H1 (cell line): ENCODE measurements at regions not wholly inside any gene's neighbourhood (a gene's known extent, or its start where the extent isn't known, plus 50 kb on each side); places are given as distances from the start of the nearest gene placed in this dataset.
"Not testable (repeated sequence)": the region's sequence is repeated elsewhere in the genome, so short reads cannot be mapped to it uniquely, and the experiment has no call there.

Source experiments
- FOSL1 ChIP-seq: IDR thresholded peaks from 2 replicates; pipeline ENCODE4 v1.6.1; 2011; ENCODE audit warnings: mild to moderate bottlenecking, low read depth, low read length, moderate library complexity; ENCODE audit not compliant: insufficient read depth
- TAF1 ChIP-seq: IDR thresholded peaks from 2 replicates; pipeline ENCODE4 v1.6.1; 2011; ENCODE audit warnings: mild to moderate bottlenecking, low read depth, low read length
- TF ChIP-seq, protein P1 (sequence below), 3 experiments: IDR thresholded peaks; 1 replicate in 2 of 3; 2 replicates in 1 of 3; pipeline versions ENCODE4 v1.5.1 to v1.6.1; 2011; ENCODE audit warnings: low read length in 3 of 3, mild to moderate bottlenecking in 3 of 3, inconsistent platforms in 2 of 3, low read depth in 1 of 3, moderate library complexity in 1 of 3; ENCODE audit not compliant: insufficient read depth in 1 of 3; ENCODE audit errors: control extremely low read depth in 1 of 3

DNA sequence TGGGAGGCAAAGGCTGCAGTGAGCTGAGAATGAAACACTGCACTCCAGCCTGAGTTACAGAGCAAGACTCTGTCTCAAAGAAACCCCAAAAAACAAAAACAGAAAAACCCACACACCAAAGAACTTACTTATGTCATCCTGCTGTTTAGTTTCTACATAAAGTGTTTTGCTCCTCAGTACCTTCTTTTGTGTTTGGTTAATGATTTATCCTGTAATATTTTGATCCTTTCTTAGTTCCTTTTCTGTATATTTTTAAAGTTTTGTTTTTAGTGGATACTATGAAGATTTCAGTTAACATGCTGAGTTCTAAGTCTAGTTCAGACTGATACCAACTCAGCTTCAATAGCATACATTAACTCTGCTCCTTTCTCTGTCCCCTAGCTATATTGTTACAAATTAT, 149.8 kb upstream of the PTPN20 start:
- not testable (repeated sequence) for TF ChIP-seq TAF1, FOSL1
- TF ChIP-seq, protein P1, sequence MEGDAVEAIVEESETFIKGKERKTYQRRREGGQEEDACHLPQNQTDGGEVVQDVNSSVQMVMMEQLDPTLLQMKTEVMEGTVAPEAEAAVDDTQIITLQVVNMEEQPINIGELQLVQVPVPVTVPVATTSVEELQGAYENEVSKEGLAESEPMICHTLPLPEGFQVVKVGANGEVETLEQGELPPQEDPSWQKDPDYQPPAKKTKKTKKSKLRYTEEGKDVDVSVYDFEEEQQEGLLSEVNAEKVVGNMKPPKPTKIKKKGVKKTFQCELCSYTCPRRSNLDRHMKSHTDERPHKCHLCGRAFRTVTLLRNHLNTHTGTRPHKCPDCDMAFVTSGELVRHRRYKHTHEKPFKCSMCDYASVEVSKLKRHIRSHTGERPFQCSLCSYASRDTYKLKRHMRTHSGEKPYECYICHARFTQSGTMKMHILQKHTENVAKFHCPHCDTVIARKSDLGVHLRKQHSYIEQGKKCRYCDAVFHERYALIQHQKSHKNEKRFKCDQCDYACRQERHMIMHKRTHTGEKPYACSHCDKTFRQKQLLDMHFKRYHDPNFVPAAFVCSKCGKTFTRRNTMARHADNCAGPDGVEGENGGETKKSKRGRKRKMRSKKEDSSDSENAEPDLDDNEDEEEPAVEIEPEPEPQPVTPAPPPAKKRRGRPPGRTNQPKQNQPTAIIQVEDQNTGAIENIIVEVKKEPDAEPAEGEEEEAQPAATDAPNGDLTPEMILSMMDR (IDR thresholded peaks at IDR 0.05; ENCODE audit: control extremely low read depth in 1 of 3, insufficient read depth in 1 of 3, low read depth in 1 of 3, low read length in 3 of 3), result not testable (repeated sequence)
